ENCODE measurements at regions not wholly inside any gene's neighbourhood (a gene's known extent, or its start where the extent isn't known, plus 50 kb on each side); places are given as distances from the start of the nearest gene placed in this dataset.

DNA sequence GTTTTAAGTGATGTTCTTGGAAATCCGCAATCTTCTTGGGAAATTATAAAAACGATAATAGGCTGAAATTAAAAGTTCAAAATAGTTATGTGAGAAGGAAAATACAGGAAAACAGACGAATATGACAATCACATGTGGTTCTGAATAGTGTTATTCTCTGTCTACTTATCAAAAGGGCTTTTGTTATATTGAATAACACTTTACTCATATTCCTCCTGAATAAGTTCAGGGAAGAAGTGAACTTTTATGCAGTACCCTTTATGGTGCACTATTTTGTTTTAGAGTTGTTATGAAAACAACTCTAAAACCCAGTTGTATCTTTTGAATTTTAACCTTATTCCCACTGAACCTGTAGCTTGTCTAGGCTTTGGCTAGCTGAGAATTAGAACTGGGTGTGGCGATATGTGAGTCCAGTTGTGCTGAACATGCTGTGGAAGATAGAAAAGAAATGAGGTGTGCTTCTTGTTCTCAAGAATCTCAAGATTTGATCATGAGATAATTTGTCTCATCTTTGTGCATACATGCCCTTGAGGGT, 384.4 kb downstream of the LMO7 start:
- TF ChIP-seq, protein P1, sequence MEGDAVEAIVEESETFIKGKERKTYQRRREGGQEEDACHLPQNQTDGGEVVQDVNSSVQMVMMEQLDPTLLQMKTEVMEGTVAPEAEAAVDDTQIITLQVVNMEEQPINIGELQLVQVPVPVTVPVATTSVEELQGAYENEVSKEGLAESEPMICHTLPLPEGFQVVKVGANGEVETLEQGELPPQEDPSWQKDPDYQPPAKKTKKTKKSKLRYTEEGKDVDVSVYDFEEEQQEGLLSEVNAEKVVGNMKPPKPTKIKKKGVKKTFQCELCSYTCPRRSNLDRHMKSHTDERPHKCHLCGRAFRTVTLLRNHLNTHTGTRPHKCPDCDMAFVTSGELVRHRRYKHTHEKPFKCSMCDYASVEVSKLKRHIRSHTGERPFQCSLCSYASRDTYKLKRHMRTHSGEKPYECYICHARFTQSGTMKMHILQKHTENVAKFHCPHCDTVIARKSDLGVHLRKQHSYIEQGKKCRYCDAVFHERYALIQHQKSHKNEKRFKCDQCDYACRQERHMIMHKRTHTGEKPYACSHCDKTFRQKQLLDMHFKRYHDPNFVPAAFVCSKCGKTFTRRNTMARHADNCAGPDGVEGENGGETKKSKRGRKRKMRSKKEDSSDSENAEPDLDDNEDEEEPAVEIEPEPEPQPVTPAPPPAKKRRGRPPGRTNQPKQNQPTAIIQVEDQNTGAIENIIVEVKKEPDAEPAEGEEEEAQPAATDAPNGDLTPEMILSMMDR (conservative IDR thresholded peaks at IDR 0.05; ENCODE audit: low read depth, low read length): no peak
- TF ChIP-seq EZH2 (IDR thresholded peaks at IDR 0.05; ENCODE audit: borderline replicate concordance, low read depth, low read length, poor library complexity, severe bottlenecking): no peak

GRCh38 chr13:76019421-76020044, 383.4 kb downstream of the LMO7 start:
- Histone ChIP-seq H3K27ac (ENCODE audit: low read depth, low read length, poor library complexity, severe bottlenecking) (no peak overlapping the region), H3K4me1 (ENCODE audit: insufficient read depth, low read length, poor library complexity, severe bottlenecking) (no peaks in the 10 kb centered on the region), H3K36me3 (ENCODE audit: insufficient read depth, low read length, poor library complexity, severe bottlenecking) (no peaks in the 10 kb centered on the region), H3K9me3 (ENCODE audit: low read depth, low read length, poor library complexity, severe bottlenecking) (no peaks in the 10 kb centered on the region), H3K27me3 (replicated peaks; ENCODE audit: insufficient read depth, low read depth, low read length, poor library complexity) (peaks cover 7% of the 10 kb centered on the region), H3K4me3 (ENCODE audit: low read depth, low read length, poor library complexity, severe bottlenecking) (no peak overlapping the region)
- peak; percentile 61 for DNase-seq (ENCODE audit: low spot score)
- TF ChIP-seq EZH2 (IDR thresholded peaks at IDR 0.05; ENCODE audit: borderline replicate concordance, low read depth, low read length, poor library complexity, severe bottlenecking): no peak
- TF ChIP-seq, protein P1 (conservative IDR thresholded peaks at IDR 0.05; ENCODE audit: low read depth, low read length): peak; percentile 76
- CTCF ChIA-PET: no interaction called here
- no TSS peak for BruUV-seq (replicated peaks)
- intact Hi-C loops (cut with micrococcal nuclease; ENCODE audit: unreplicated experiment): loop anchor here (2.0 to 5.0 kb wide), 3 partner anchors 329 to 883 kb away; no protein-coding TSS in a partner anchor
- POLR2A ChIA-PET (ENCODE audit: low non-redundant PET): no interaction called here

More for the DNA sequence above, 384.4 kb downstream of the LMO7 start:
- H3K27ac ChIP-seq (ENCODE audit: low read depth, low read length, poor library complexity, severe bottlenecking): no peak overlapping the region
- no peak overlapping the region for H3K4me3 ChIP-seq (ENCODE audit: low read depth, low read length, poor library complexity, severe bottlenecking)
- no peaks in the 10 kb centered on the region for H3K4me1 ChIP-seq (ENCODE audit: insufficient read depth, low read length, poor library complexity, severe bottlenecking)
- intact Hi-C loops (cut with micrococcal nuclease; ENCODE audit: unreplicated experiment): loop anchor here (5.0 kb wide), 1 partner anchor 452 kb away; no protein-coding TSS in a partner anchor
- no peaks in the 10 kb centered on the region for H3K9me3 ChIP-seq (ENCODE audit: low read depth, low read length, poor library complexity, severe bottlenecking)
- peaks cover 7% of the 10 kb centered on the region for H3K27me3 ChIP-seq (replicated peaks; ENCODE audit: insufficient read depth, low read depth, low read length, poor library complexity)
- ChIA-PET POLR2A (ENCODE audit: low non-redundant PET) (no interaction called here), CTCF (no interaction called here)
- H3K36me3 ChIP-seq (ENCODE audit: insufficient read depth, low read length, poor library complexity, severe bottlenecking): no peaks in the 10 kb centered on the region
- no peak for DNase-seq (ENCODE audit: low spot score)
- no TSS peak for BruUV-seq (replicated peaks)

GRCh38 chr13:76017861-76018556, 381.9 kb downstream of the LMO7 start:
- Histone ChIP-seq H3K36me3 (ENCODE audit: insufficient read depth, low read length, poor library complexity, severe bottlenecking) (no peaks in the 10 kb centered on the region), H3K27me3 (replicated peaks; ENCODE audit: insufficient read depth, low read depth, low read length, poor library complexity) (peaks cover 7% of the 10 kb centered on the region), H3K27ac (ENCODE audit: low read depth, low read length, poor library complexity, severe bottlenecking) (no peak overlapping the region), H3K4me3 (ENCODE audit: low read depth, low read length, poor library complexity, severe bottlenecking) (no peak overlapping the region), H3K9me3 (ENCODE audit: low read depth, low read length, poor library complexity, severe bottlenecking) (no peaks in the 10 kb centered on the region), H3K4me1 (ENCODE audit: insufficient read depth, low read length, poor library complexity, severe bottlenecking) (no peaks in the 10 kb centered on the region)
- TF ChIP-seq, protein P1 (conservative IDR thresholded peaks at IDR 0.05; ENCODE audit: low read depth, low read length): no peak
- TF ChIP-seq EZH2 (IDR thresholded peaks at IDR 0.05; ENCODE audit: borderline replicate concordance, low read depth, low read length, poor library complexity, severe bottlenecking): no peak
- ChIA-PET CTCF (interaction anchor here (1.1 kb wide), 1 partner anchor 141 kb away, joined by 4 read pairs; no protein-coding TSS in a partner anchor), POLR2A (ENCODE audit: low non-redundant PET) (no interaction called here)
- no peak for DNase-seq (ENCODE audit: low spot score)
- intact Hi-C loops (cut with micrococcal nuclease; ENCODE audit: unreplicated experiment): loop anchor here (2.0 to 5.0 kb wide), 2 partner anchors 327 to 884 kb away; no protein-coding TSS in a partner anchor
- BruUV-seq (replicated peaks): no TSS peak

Data from A673 (cell line).